ENCODE measurements at regions not wholly inside any gene's neighbourhood (a gene's known extent, or its start where the extent isn't known, plus 50 kb on each side); places are given as distances from the start of the nearest gene placed in this dataset.
"Not testable (repeated sequence)": the region's sequence is repeated elsewhere in the genome, so short reads cannot be mapped to it uniquely, and the experiment has no call there.

GRCh38 chr4:10831727-10832408 is 147.3 kb upstream of the CLNK start:
- DNase-seq (ENCODE audit: low read depth, low spot score), result peak; percentile 35

GRCh38 chr4:10828918-10829538 is 144.5 kb upstream of the CLNK start:
- DNase-seq (ENCODE audit: low read depth, low spot score), result not testable (repeated sequence)

GRCh38 chr4:10821826-10822225 is 137.3 kb upstream of the CLNK start:
- no peak for DNase-seq (ENCODE audit: low read depth, low spot score)

GRCh38 chr4:10816571-10816970 is 132.0 kb upstream of the CLNK start:
- DNase-seq (ENCODE audit: low read depth, low spot score), result no peak

- DNase-seq (ENCODE audit: low read depth, low spot score), result no peak
Measured at GRCh38 chr4:10811991-10812390, 127.4 kb upstream of the CLNK start.

GRCh38 chr4:10810411-10810810 is 125.8 kb upstream of the CLNK start:
- no peak for DNase-seq (ENCODE audit: low read depth, low spot score)

GRCh38 chr4:10809905-10810304 is 125.3 kb upstream of the CLNK start:
- DNase-seq (ENCODE audit: low read depth, low spot score), result no peak

GRCh38 chr4:10808591-10808990 is 124.0 kb upstream of the CLNK start:
- DNase-seq (ENCODE audit: low read depth, low spot score), result peak; percentile 17

- no peak for DNase-seq (ENCODE audit: low read depth, low spot score)
Measured at GRCh38 chr4:10806953-10807645, 122.5 kb upstream of the CLNK start.

GRCh38 chr4:10803713-10804343 is 119.3 kb upstream of the CLNK start:
- no peak for DNase-seq (ENCODE audit: low read depth, low spot score)

GRCh38 chr4:10787365-10787764 is 102.8 kb upstream of the CLNK start:
- DNase-seq (ENCODE audit: low read depth, low spot score), result no peak

GRCh38 chr4:10784621-10785020 is 100.1 kb upstream of the CLNK start:
- no peak for DNase-seq (ENCODE audit: low read depth, low spot score)

- DNase-seq (ENCODE audit: low read depth, low spot score), result peak; percentile 33
Measured at GRCh38 chr4:10783351-10783750, 98.8 kb upstream of the CLNK start.

GRCh38 chr4:10781805-10782204 is 97.2 kb upstream of the CLNK start:
- no peak for DNase-seq (ENCODE audit: low read depth, low spot score)

GRCh38 chr4:10780803-10781202 is 96.2 kb upstream of the CLNK start:
- not testable (repeated sequence) for DNase-seq (ENCODE audit: low read depth, low spot score)

GRCh38 chr4:10775132-10775531 is 90.6 kb upstream of the CLNK start:
- DNase-seq (ENCODE audit: low read depth, low spot score), result not testable (repeated sequence)

GRCh38 chr4:10773656-10774055 is 89.1 kb upstream of the CLNK start:
- DNase-seq (ENCODE audit: low read depth, low spot score), result no peak

- peak; percentile 87 for DNase-seq (ENCODE audit: low read depth, low spot score)
Measured at GRCh38 chr4:10773010-10773409, 88.4 kb upstream of the CLNK start.

GRCh38 chr4:10765386-10765785 is 80.8 kb upstream of the CLNK start:
- DNase-seq (ENCODE audit: low read depth, low spot score), result no peak

- peak; percentile 92 for DNase-seq (ENCODE audit: low read depth, low spot score)
Measured at GRCh38 chr4:10762561-10762960, 78.0 kb upstream of the CLNK start.

GRCh38 chr4:10761903-10762302 is 77.3 kb upstream of the CLNK start:
- DNase-seq (ENCODE audit: low read depth, low spot score), result no peak

GRCh38 chr4:10760086-10760485 is 75.5 kb upstream of the CLNK start:
- DNase-seq (ENCODE audit: low read depth, low spot score), result no peak

Measured in smooth muscle cell of the brain vasculature (primary cell).